ENCODE measurements at regions not wholly inside any gene's neighbourhood (a gene's known extent, or its start where the extent isn't known, plus 50 kb on each side); places are given as distances from the start of the nearest gene placed in this dataset.

DNA sequence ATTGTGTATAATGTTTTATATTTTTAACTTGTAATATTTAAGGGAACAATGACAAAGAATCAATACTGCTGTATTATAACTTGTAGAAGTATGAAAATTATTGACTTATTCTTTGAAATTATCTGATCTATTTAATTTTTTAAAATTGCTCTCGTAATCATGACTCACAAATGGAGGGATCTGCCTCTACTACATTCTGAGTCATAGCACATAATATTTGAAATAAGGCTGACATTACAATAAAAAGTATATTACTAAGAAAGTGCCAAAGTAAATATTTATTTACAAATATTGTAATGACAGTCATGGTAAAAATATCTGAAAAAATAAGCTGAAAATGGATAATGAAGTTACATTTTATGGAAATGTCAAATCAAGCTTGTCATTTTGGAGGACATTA, 1144.6 kb upstream of the CDH2 start:
- ChIA-PET POLR2A (ENCODE audit: partially characterized antibody) (no interaction called here), CTCF (ENCODE audit: partially characterized antibody) (no interaction called here)
- H3K27ac ChIP-seq (ENCODE audit: low read depth, low read length), result no peak overlapping the region
- no peak overlapping the region for H2BK20ac ChIP-seq (ENCODE audit: low read length)
- no peak overlapping the region for H3K56ac ChIP-seq (replicated peaks; ENCODE audit: insufficient read length, low read depth, low read length)
- H3K4me3 ChIP-seq (ENCODE audit: extremely low read depth in 1 of 4, insufficient read depth in 2 of 4, low read depth in 3 of 4, low read length in 4 of 4), result no peak overlapping the region
- FAIRE-seq (no peak), DNase-seq (ENCODE audit: low read depth in 1 of 2, low spot score in 2 of 2) (no peak)
- H4K5ac ChIP-seq (ENCODE audit: insufficient read length, low read depth, low read length), result no peak overlapping the region
- no peak overlapping the region for H2AFZ ChIP-seq (ENCODE audit: low read length)
- no peak overlapping the region for H4K91ac ChIP-seq (replicated peaks; ENCODE audit: insufficient read length, low read length)
- no peaks in the 10 kb centered on the region for H3K79me2 ChIP-seq (ENCODE audit: control insufficient read depth in 1 of 2, insufficient read depth in 2 of 2, low read length in 2 of 2)
- no peaks in the 10 kb centered on the region for H3K9me3 ChIP-seq (ENCODE audit: insufficient read depth in 2 of 2, low read depth in 1 of 2, low read length in 1 of 2)
- H3K23ac ChIP-seq (ENCODE audit: insufficient read length), result no peak overlapping the region
- no peak overlapping the region for H3K4ac ChIP-seq (replicated peaks; ENCODE audit: insufficient read length, low read depth, low read length)
- H2BK12ac ChIP-seq (ENCODE audit: low read depth, low read length), result no peak overlapping the region
- H2BK5ac ChIP-seq (ENCODE audit: low read depth, low read length), result no peak overlapping the region
- H3K36me3 ChIP-seq (ENCODE audit: control insufficient read depth in 2 of 4, insufficient read depth in 4 of 4, low read length in 3 of 4), result no peaks in the 10 kb centered on the region
- H3K14ac ChIP-seq (ENCODE audit: insufficient read length), result no peak overlapping the region
- TF ChIP-seq YY1 (IDR thresholded peaks at IDR 0.05; ENCODE audit: low read depth, low read length), result no peak
- TF ChIP-seq, protein P1, sequence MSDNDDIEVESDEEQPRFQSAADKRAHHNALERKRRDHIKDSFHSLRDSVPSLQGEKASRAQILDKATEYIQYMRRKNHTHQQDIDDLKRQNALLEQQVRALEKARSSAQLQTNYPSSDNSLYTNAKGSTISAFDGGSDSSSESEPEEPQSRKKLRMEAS (IDR thresholded peaks at IDR 0.05), result no peak
- H3K4me1 ChIP-seq (replicated peaks in 1 of 4; ENCODE audit: control insufficient read depth in 3 of 4, insufficient read depth in 4 of 4, low read length in 3 of 4), result no peaks in the 10 kb centered on the region; a peak in 1 of 7 replicates
- no peaks in the 10 kb centered on the region for H3K23me2 ChIP-seq (ENCODE audit: low read depth, low read length)
- no peak overlapping the region for H4K8ac ChIP-seq (ENCODE audit: extremely low read depth, insufficient read depth, low read length)
- H3K4me2 ChIP-seq (ENCODE audit: insufficient read depth in 1 of 2, low read depth in 2 of 2, low read length in 2 of 2), result no peak overlapping the region
- 97% methylated on average over 1 of the region's 1 CpG; no CpG with 5 or more reads in 1 of the 2 experiments for WGBS, 2 experiments (ENCODE audit: extremely low coverage in 1 of 2, insufficient coverage in 1 of 2, insufficient read length in 1 of 2, insufficient replicate concordance in 2 of 2, low coverage in 1 of 2, low lambda C conversion rate in 2 of 2, missing lambda C conversion rate in 1 of 2)
- H4K20me1 ChIP-seq (replicated peaks in 1 of 2; ENCODE audit: control insufficient read depth in 1 of 2, insufficient read depth in 2 of 2, low read length in 2 of 2), result no peaks in the 10 kb centered on the region
- no peak overlapping the region for H3K18ac ChIP-seq (ENCODE audit: extremely low read depth, low read length)
- H3K79me1 ChIP-seq (ENCODE audit: low read depth, low read length), result no peaks in the 10 kb centered on the region
- no peak overlapping the region for H2BK120ac ChIP-seq (replicated peaks; ENCODE audit: low read depth, low read length)
- no peak overlapping the region for H2BK15ac ChIP-seq (ENCODE audit: low read length)
- H3K9ac ChIP-seq (replicated peaks in 1 of 4; ENCODE audit: extremely low read depth in 1 of 4, low read depth in 3 of 4, low read length in 3 of 4), result no peak overlapping the region
- H3K27me3 ChIP-seq (replicated peaks in 1 of 4; ENCODE audit: control insufficient read depth in 3 of 4, extremely low read depth in 1 of 4, insufficient read depth in 3 of 4, low read length in 3 of 4), result no peaks in the 10 kb centered on the region
- no peak overlapping the region for H2AK5ac ChIP-seq (ENCODE audit: low read depth, low read length)
